ENCODE measurements at regions not wholly inside any gene's neighbourhood (a gene's known extent, or its start where the extent isn't known, plus 50 kb on each side); places are given as distances from the start of the nearest gene placed in this dataset.

- Histone ChIP-seq H3K36me3 (ENCODE audit: control insufficient read depth, insufficient read depth, low read length) (no peaks in the 10 kb centered on the region), H3K27me3 (replicated peaks; ENCODE audit: control insufficient read depth, insufficient read depth, low read length) (no peaks in the 10 kb centered on the region), H3K4me3 (replicated peaks; ENCODE audit: low read depth, low read length) (no peak overlapping the region)
- TF ChIP-seq CTCF (IDR thresholded peaks at IDR 0.05; ENCODE audit: insufficient read depth, low read length, poor library complexity, severe bottlenecking): no peak
- no peak for DNase-seq (ENCODE audit: extremely low read depth, insufficient read length)
Observed at GRCh38 chr12:19075711-19076340, 53.7 kb upstream of the PLEKHA5 start.
